WTC11 (cell line): ENCODE measurements at regions not wholly inside any gene's neighbourhood (a gene's known extent, or its start where the extent isn't known, plus 50 kb on each side); places are given as distances from the start of the nearest gene placed in this dataset.

ENCODE experiments used
- AFF4 ChIP-seq: sonication (generic); formaldehyde crosslinking; IDR thresholded peaks from 2 replicates; pipeline ENCODE4 v1.8.1; 2023; ENCODE audit warnings: mild to moderate bottlenecking, missing genetic modification reagents, borderline replicate concordance
- ATF3 ChIP-seq: sonication (generic); formaldehyde crosslinking; conservative IDR thresholded peaks from 2 replicates; pipeline ENCODE4 v1.8.1; 2022; ENCODE audit warnings: mild to moderate bottlenecking, missing genetic modification reagents
- JUN ChIP-seq: sonication (generic); formaldehyde crosslinking; IDR thresholded peaks from 2 replicates; pipeline ENCODE4 v1.8.0; 2023; ENCODE audit warnings: mild to moderate bottlenecking, missing genetic modification reagents
- NFYB ChIP-seq: sonication (generic); formaldehyde crosslinking; conservative IDR thresholded peaks from 2 replicates; pipeline ENCODE4 v1.8.0; 2022; ENCODE audit warnings: low read depth, missing genetic modification reagents
- ZNF512 ChIP-seq: sonication (generic); formaldehyde crosslinking; IDR thresholded peaks from 2 replicates; pipeline ENCODE4 v1.8.1; 2022; ENCODE audit warnings: missing genetic modification reagents, borderline replicate concordance
- TF ChIP-seq, protein P1 (sequence below): fragments of 200-600 bp; IDR thresholded peaks from 2 replicates; pipeline ENCODE4 v1.8.0; 2022; ENCODE audit warnings: antibody characterized with exemption
- TF ChIP-seq, protein P2 (sequence below): sonication (generic); formaldehyde crosslinking; IDR thresholded peaks from 2 replicates; pipeline ENCODE4 v1.8.0; 2022; ENCODE audit warnings: mild to moderate bottlenecking, missing genetic modification reagents

GRCh38 chr5:112083623-112084022, 326.6 kb upstream of the NREP start:
- TF ChIP-seq, protein P1, sequence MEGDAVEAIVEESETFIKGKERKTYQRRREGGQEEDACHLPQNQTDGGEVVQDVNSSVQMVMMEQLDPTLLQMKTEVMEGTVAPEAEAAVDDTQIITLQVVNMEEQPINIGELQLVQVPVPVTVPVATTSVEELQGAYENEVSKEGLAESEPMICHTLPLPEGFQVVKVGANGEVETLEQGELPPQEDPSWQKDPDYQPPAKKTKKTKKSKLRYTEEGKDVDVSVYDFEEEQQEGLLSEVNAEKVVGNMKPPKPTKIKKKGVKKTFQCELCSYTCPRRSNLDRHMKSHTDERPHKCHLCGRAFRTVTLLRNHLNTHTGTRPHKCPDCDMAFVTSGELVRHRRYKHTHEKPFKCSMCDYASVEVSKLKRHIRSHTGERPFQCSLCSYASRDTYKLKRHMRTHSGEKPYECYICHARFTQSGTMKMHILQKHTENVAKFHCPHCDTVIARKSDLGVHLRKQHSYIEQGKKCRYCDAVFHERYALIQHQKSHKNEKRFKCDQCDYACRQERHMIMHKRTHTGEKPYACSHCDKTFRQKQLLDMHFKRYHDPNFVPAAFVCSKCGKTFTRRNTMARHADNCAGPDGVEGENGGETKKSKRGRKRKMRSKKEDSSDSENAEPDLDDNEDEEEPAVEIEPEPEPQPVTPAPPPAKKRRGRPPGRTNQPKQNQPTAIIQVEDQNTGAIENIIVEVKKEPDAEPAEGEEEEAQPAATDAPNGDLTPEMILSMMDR = no peak
- TF ChIP-seq JUN = no peak
- TF ChIP-seq AFF4 (CRISPR knock-in tag) = no peak
- TF ChIP-seq ATF3 (CRISPR knock-in tag) = no peak
- TF ChIP-seq ZNF512 = no peak
- TF ChIP-seq, protein P2, sequence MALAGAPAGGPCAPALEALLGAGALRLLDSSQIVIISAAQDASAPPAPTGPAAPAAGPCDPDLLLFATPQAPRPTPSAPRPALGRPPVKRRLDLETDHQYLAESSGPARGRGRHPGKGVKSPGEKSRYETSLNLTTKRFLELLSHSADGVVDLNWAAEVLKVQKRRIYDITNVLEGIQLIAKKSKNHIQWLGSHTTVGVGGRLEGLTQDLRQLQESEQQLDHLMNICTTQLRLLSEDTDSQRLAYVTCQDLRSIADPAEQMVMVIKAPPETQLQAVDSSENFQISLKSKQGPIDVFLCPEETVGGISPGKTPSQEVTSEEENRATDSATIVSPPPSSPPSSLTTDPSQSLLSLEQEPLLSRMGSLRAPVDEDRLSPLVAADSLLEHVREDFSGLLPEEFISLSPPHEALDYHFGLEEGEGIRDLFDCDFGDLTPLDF (CRISPR knock-in tag) = no peak
- TF ChIP-seq NFYB (CRISPR knock-in tag) = no peak
